HCT116 (cell line): ENCODE measurements at regions not wholly inside any gene's neighbourhood (a gene's known extent, or its start where the extent isn't known, plus 50 kb on each side); places are given as distances from the start of the nearest gene placed in this dataset.

ENCODE experiments used
- FOSL1 ChIP-seq: IDR thresholded peaks from 2 replicates; pipeline ENCODE4 v1.6.1; 2012; ENCODE audit warnings: low read depth
- POLR2AphosphoS5 ChIP-seq: IDR thresholded peaks from 2 replicates; pipeline ENCODE4 v1.6.1; 2011; ENCODE audit warnings: mild to moderate bottlenecking, low read depth, low read length, moderate library complexity
- SIN3A ChIP-seq: IDR thresholded peaks from 2 replicates; pipeline ENCODE4 v1.6.1; 2012; ENCODE audit warnings: low read depth
- YY1 ChIP-seq: IDR thresholded peaks from 2 replicates; pipeline ENCODE4 v1.6.1; 2011; ENCODE audit warnings: low read length, low read depth, moderate library complexity, mild to moderate bottlenecking; ENCODE audit not compliant: insufficient replicate concordance; ENCODE audit errors: extremely low read depth
- ZFX ChIP-seq: fragments of 450-650 bp; IDR thresholded peaks from 2 replicates; pipeline ENCODE4 v1.6.1; 2017
- TF ChIP-seq, protein P1 (sequence below), 3 experiments: fragments of 200-600 bp in 1 of 3; sonication (generic) in 1 of 3; IDR thresholded peaks in 2 of 3; conservative IDR thresholded peaks in 1 of 3; 2 replicates each; pipeline ENCODE4 v1.5.1; 2012 to 2017; ENCODE audit warnings: low read depth in 2 of 3, low read length in 2 of 3, antibody characterized with exemption in 1 of 3, borderline replicate concordance in 1 of 3, control low read depth in 1 of 3, mild to moderate bottlenecking in 1 of 3, mixed read lengths in 1 of 3, mixed run types in 1 of 3, moderate library complexity in 1 of 3; ENCODE audit not compliant: insufficient read depth in 1 of 3
- TF ChIP-seq, protein P2 (sequence below): IDR thresholded peaks from 2 replicates; pipeline ENCODE4 v1.6.1; 2012
- TF ChIP-seq, protein P3 (sequence below): IDR thresholded peaks from 2 replicates; pipeline ENCODE4 v1.6.1; 2012; ENCODE audit warnings: low read depth

DNA sequence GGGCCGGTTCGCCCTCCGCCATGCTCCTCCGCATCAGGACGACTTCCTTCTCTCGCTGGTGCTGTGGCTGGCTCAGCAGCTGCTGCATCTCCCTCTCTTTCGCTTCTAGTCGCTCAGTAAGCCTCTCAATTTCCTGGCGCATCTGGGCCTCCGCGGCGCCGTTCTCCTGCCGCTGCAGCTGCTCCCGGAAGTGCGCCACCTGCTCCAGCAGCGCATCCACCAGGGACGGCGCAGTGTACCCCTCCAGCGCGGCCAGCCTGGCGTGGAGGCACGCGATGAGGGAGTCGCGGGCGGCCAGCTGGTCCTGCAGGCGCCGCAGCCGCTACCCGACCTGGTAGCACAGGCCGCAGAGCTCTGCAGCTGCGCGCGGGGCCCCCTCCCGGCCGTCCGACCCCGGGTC, 97.4 kb upstream of the MED14 start:
- TF ChIP-seq, protein P1, sequence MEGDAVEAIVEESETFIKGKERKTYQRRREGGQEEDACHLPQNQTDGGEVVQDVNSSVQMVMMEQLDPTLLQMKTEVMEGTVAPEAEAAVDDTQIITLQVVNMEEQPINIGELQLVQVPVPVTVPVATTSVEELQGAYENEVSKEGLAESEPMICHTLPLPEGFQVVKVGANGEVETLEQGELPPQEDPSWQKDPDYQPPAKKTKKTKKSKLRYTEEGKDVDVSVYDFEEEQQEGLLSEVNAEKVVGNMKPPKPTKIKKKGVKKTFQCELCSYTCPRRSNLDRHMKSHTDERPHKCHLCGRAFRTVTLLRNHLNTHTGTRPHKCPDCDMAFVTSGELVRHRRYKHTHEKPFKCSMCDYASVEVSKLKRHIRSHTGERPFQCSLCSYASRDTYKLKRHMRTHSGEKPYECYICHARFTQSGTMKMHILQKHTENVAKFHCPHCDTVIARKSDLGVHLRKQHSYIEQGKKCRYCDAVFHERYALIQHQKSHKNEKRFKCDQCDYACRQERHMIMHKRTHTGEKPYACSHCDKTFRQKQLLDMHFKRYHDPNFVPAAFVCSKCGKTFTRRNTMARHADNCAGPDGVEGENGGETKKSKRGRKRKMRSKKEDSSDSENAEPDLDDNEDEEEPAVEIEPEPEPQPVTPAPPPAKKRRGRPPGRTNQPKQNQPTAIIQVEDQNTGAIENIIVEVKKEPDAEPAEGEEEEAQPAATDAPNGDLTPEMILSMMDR (IDR thresholded peaks at IDR 0.05 in 2 of 3, conservative IDR thresholded peaks at IDR 0.05 in 1 of 3; ENCODE audit: borderline replicate concordance in 1 of 3, insufficient read depth in 1 of 3, low read depth in 2 of 3, low read length in 2 of 3), result no peak
- TF ChIP-seq, protein P2, sequence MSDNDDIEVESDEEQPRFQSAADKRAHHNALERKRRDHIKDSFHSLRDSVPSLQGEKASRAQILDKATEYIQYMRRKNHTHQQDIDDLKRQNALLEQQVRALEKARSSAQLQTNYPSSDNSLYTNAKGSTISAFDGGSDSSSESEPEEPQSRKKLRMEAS, result no peak
- no peak for TF ChIP-seq ZFX
- no peak for TF ChIP-seq POLR2AphosphoS5
- no peak for TF ChIP-seq YY1
- no peak for TF ChIP-seq FOSL1
- TF ChIP-seq, protein P3, sequence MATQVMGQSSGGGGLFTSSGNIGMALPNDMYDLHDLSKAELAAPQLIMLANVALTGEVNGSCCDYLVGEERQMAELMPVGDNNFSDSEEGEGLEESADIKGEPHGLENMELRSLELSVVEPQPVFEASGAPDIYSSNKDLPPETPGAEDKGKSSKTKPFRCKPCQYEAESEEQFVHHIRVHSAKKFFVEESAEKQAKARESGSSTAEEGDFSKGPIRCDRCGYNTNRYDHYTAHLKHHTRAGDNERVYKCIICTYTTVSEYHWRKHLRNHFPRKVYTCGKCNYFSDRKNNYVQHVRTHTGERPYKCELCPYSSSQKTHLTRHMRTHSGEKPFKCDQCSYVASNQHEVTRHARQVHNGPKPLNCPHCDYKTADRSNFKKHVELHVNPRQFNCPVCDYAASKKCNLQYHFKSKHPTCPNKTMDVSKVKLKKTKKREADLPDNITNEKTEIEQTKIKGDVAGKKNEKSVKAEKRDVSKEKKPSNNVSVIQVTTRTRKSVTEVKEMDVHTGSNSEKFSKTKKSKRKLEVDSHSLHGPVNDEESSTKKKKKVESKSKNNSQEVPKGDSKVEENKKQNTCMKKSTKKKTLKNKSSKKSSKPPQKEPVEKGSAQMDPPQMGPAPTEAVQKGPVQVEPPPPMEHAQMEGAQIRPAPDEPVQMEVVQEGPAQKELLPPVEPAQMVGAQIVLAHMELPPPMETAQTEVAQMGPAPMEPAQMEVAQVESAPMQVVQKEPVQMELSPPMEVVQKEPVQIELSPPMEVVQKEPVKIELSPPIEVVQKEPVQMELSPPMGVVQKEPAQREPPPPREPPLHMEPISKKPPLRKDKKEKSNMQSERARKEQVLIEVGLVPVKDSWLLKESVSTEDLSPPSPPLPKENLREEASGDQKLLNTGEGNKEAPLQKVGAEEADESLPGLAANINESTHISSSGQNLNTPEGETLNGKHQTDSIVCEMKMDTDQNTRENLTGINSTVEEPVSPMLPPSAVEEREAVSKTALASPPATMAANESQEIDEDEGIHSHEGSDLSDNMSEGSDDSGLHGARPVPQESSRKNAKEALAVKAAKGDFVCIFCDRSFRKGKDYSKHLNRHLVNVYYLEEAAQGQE, result no peak
- no peak for TF ChIP-seq SIN3A
